ENCODE measurements at regions not wholly inside any gene's neighbourhood (a gene's known extent, or its start where the extent isn't known, plus 50 kb on each side); places are given as distances from the start of the nearest gene placed in this dataset.
"Not testable (repeated sequence)": the region's sequence is repeated elsewhere in the genome, so short reads cannot be mapped to it uniquely, and the experiment has no call there.

GRCh38 chrX:920234-920799 lies 289.7 kb downstream of the SHOX start:
- Mint-ChIP-seq H3K27me3 (ENCODE audit: low read depth) (peaks cover 2% of the 10 kb centered on the region), H3K36me3 (ENCODE audit: low read depth) (no peaks in the 10 kb centered on the region), H3K9me3 (no peaks in the 10 kb centered on the region), H3K27ac (ENCODE audit: unreplicated experiment) (no peak overlapping the region), H3K4me3 (no peak overlapping the region), H3K4me1 (peaks cover 4% of the 10 kb centered on the region)
- TF ChIP-seq CTCF (conservative IDR thresholded peaks at IDR 0.05), result no peak
- DNase-seq (ENCODE audit: low read depth, low spot score), result no peak

GRCh38 chrX:916230-916599 lies 285.6 kb downstream of the SHOX start:
- Mint-ChIP-seq H3K36me3 (ENCODE audit: low read depth) (no peaks in the 10 kb centered on the region), H3K27ac (ENCODE audit: unreplicated experiment) (no peak overlapping the region), H3K27me3 (ENCODE audit: low read depth) (peaks cover 8% of the 10 kb centered on the region), H3K4me1 (peaks cover 4% of the 10 kb centered on the region), H3K9me3 (no peaks in the 10 kb centered on the region), H3K4me3 (no peak overlapping the region)
- DNase-seq (ENCODE audit: low read depth, low spot score), result no peak
- no peak for TF ChIP-seq CTCF (conservative IDR thresholded peaks at IDR 0.05)

GRCh38 chrX:915427-916229 lies 285.0 kb downstream of the SHOX start:
- no peak overlapping the region for H3K27ac Mint-ChIP-seq (ENCODE audit: unreplicated experiment)
- TF ChIP-seq CTCF (conservative IDR thresholded peaks at IDR 0.05), result no peak
- peaks cover 8% of the 10 kb centered on the region for H3K27me3 Mint-ChIP-seq (ENCODE audit: low read depth)
- H3K4me1 Mint-ChIP-seq, result peaks cover 4% of the 10 kb centered on the region
- H3K4me3 Mint-ChIP-seq, result no peak overlapping the region
- no peaks in the 10 kb centered on the region for H3K9me3 Mint-ChIP-seq
- no peak for DNase-seq (ENCODE audit: low read depth, low spot score)
- no peaks in the 10 kb centered on the region for H3K36me3 Mint-ChIP-seq (ENCODE audit: low read depth)

DNA sequence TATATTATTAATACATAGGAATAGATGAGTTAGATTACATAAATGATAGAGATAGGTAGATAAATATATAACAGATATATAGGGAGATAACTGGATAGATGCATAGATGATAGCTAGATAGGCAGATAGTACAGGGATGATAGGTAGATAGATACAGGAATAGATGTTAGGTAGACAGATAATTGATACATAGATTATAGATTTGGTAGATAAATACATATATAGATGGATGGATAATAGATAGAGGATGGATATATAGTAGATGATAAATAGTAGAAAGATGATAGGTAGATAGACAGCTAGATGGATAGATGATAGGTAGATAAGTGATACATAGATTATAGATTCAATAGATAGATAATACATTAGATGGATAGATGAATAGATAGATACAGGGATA lies 283.6 kb downstream of the SHOX start:
- H3K27me3 Mint-ChIP-seq (ENCODE audit: low read depth), result peaks cover 8% of the 10 kb centered on the region
- DNase-seq (ENCODE audit: low read depth, low spot score), result no peak
- H3K27ac Mint-ChIP-seq (ENCODE audit: unreplicated experiment), result no peak overlapping the region
- H3K36me3 Mint-ChIP-seq (ENCODE audit: low read depth), result no peaks in the 10 kb centered on the region
- H3K4me3 Mint-ChIP-seq, result no peak overlapping the region
- no peaks in the 10 kb centered on the region for H3K4me1 Mint-ChIP-seq
- no peaks in the 10 kb centered on the region for H3K9me3 Mint-ChIP-seq
- no peak for TF ChIP-seq CTCF (conservative IDR thresholded peaks at IDR 0.05)

DNA sequence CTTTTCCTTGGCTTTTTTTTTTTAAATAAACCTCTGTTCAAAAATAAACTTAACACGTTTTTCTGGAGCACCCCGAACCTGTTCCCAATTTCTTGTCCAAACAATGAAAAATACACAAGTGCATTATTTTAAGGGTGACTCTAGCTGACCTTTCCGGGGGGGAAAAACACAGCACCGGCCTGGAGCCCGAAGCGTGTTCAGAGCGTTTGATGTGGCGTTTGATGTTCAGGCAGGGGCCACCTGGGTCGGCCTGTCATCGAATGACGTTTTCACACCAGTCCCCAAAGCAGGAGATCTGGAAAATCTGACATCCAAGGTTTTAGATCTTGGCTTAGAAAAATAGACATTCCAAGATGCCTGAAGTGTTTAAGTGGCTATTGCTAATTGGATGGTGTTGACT lies 282.1 kb downstream of the SHOX start:
- no peaks in the 10 kb centered on the region for H3K4me1 Mint-ChIP-seq
- H3K9me3 Mint-ChIP-seq, result no peaks in the 10 kb centered on the region
- H3K27ac Mint-ChIP-seq (ENCODE audit: unreplicated experiment), result no peak overlapping the region
- H3K36me3 Mint-ChIP-seq (ENCODE audit: low read depth), result no peaks in the 10 kb centered on the region
- H3K27me3 Mint-ChIP-seq (ENCODE audit: low read depth), result peaks cover 8% of the 10 kb centered on the region
- DNase-seq (ENCODE audit: low read depth, low spot score), result no peak
- no peak overlapping the region for H3K4me3 Mint-ChIP-seq
- TF ChIP-seq CTCF (conservative IDR thresholded peaks at IDR 0.05), result no peak

- not testable (repeated sequence) for H3K4me1 Mint-ChIP-seq; H3K9me3 Mint-ChIP-seq; H3K27me3 Mint-ChIP-seq (ENCODE audit: low read depth); DNase-seq (ENCODE audit: low read depth, low spot score); H3K36me3 Mint-ChIP-seq (ENCODE audit: low read depth); H3K4me3 Mint-ChIP-seq; H3K27ac Mint-ChIP-seq (ENCODE audit: unreplicated experiment)
Observed at GRCh38 chrX:909068-909467, 278.5 kb downstream of the SHOX start.
